ENCODE measurements at regions not wholly inside any gene's neighbourhood (a gene's known extent, or its start where the extent isn't known, plus 50 kb on each side); places are given as distances from the start of the nearest gene placed in this dataset.

- TF ChIP-seq USF2 (IDR thresholded peaks at IDR 0.05; ENCODE audit: low read length) (no peak), ATF2 (IDR thresholded peaks at IDR 0.05; ENCODE audit: low read length) (no peak), TBP (IDR thresholded peaks at IDR 0.05; ENCODE audit: low read depth, low read length) (no peak), KDM5A (IDR thresholded peaks at IDR 0.05; ENCODE audit: low read length) (no peak), TCF12 (IDR thresholded peaks at IDR 0.05; ENCODE audit: low read depth, low read length) (no peak), FOSL1 (IDR thresholded peaks at IDR 0.05; ENCODE audit: insufficient read depth, low read depth, low read length) (no peak), CEBPB (IDR thresholded peaks at IDR 0.05; ENCODE audit: low read depth, low read length) (no peak), JUND (IDR thresholded peaks at IDR 0.05; ENCODE audit: low read length) (no peak)
Measured at GRCh38 chr4:121253961-121254360, 89.8 kb upstream of the TNIP3 start (continued).
